Inflammatory macrophage treated with lipopolysaccharide for 1 hour (primary cell): ENCODE measurements at regions not wholly inside any gene's neighbourhood (a gene's known extent, or its start where the extent isn't known, plus 50 kb on each side); places are given as distances from the start of the nearest gene placed in this dataset.
"Not testable (repeated sequence)": the region's sequence is repeated elsewhere in the genome, so short reads cannot be mapped to it uniquely, and the experiment has no call there.

Experiments used
- DNase-seq, 2 donors: peaks; one replicate each; pipeline ENCODE4 v3.0.0-alpha.2; 2020 to 2022

- DNase-seq, result peak; percentile 14 to 40
Observed at GRCh38 chr1:221478050-221478949, 263.6 kb downstream of the DUSP10 start.

- DNase-seq, result no peak
Observed at GRCh38 chr1:221487781-221488524, 253.9 kb downstream of the DUSP10 start.

- DNase-seq, result no peak
Observed at GRCh38 chr1:221488550-221488949, 253.3 kb downstream of the DUSP10 start.

- no peak for DNase-seq
Observed at GRCh38 chr1:221494670-221495069, 247.2 kb downstream of the DUSP10 start.

GRCh38 chr1:221497046-221497445 is 244.8 kb downstream of the DUSP10 start:
- no peak for DNase-seq

- DNase-seq, result no peak
Observed at GRCh38 chr1:221503268-221503667, 238.6 kb downstream of the DUSP10 start.

- no peak for DNase-seq
Observed at GRCh38 chr1:221509575-221510355, 232.1 kb downstream of the DUSP10 start.

GRCh38 chr1:221510793-221511503 is 230.9 kb downstream of the DUSP10 start:
- DNase-seq, result no peak

- DNase-seq, result no peak
Observed at GRCh38 chr1:221511797-221512196, 230.1 kb downstream of the DUSP10 start.

- peak; percentile 21 to 50 for DNase-seq
Observed at GRCh38 chr1:221514806-221515205, 227.1 kb downstream of the DUSP10 start.

GRCh38 chr1:221515496-221515895 is 226.4 kb downstream of the DUSP10 start:
- DNase-seq, result no peak

- DNase-seq, result peak; percentile 56 to 70
Observed at GRCh38 chr1:221517961-221518360, 223.9 kb downstream of the DUSP10 start.

- no peak for DNase-seq
Observed at GRCh38 chr1:221520250-221520649, 221.6 kb downstream of the DUSP10 start.

- no peak for DNase-seq
Observed at GRCh38 chr1:221521686-221522085, 220.2 kb downstream of the DUSP10 start.

- DNase-seq, result peak in 1 of 2 donors; percentile 2
Observed at GRCh38 chr1:221522529-221522940, 219.4 kb downstream of the DUSP10 start.

GRCh38 chr1:221525749-221526148 is 216.1 kb downstream of the DUSP10 start:
- DNase-seq, result no peak

- DNase-seq, result no peak
Observed at GRCh38 chr1:221527302-221527701, 214.6 kb downstream of the DUSP10 start.

GRCh38 chr1:221527886-221528624 is 213.8 kb downstream of the DUSP10 start:
- DNase-seq, result no peak

GRCh38 chr1:221530159-221530558 is 211.7 kb downstream of the DUSP10 start:
- DNase-seq, result not testable (repeated sequence)

GRCh38 chr1:221530791-221531190 is 211.1 kb downstream of the DUSP10 start:
- no peak for DNase-seq

- DNase-seq, result no peak
Observed at GRCh38 chr1:221532071-221532773, 209.7 kb downstream of the DUSP10 start.
